GM19397 (cell line): ENCODE measurements at regions not wholly inside any gene's neighbourhood (a gene's known extent, or its start where the extent isn't known, plus 50 kb on each side); places are given as distances from the start of the nearest gene placed in this dataset.
"Not testable (repeated sequence)": the region's sequence is repeated elsewhere in the genome, so short reads cannot be mapped to it uniquely, and the experiment has no call there.

Source experiments
- ATAC-seq: cut with Tn5 transposase; IDR thresholded peaks from one replicate; pipeline ENCODE4 v1.9.1; 2021; ENCODE audit warnings: mild to moderate bottlenecking, moderate library complexity; ENCODE audit not compliant: unreplicated experiment

GRCh38 chr5:103385722-103386121 lies 127.2 kb downstream of the MACIR start:
- no peak for ATAC-seq

GRCh38 chr5:103377638-103378037 lies 119.1 kb downstream of the MACIR start:
- ATAC-seq, result not testable (repeated sequence)

DNA sequence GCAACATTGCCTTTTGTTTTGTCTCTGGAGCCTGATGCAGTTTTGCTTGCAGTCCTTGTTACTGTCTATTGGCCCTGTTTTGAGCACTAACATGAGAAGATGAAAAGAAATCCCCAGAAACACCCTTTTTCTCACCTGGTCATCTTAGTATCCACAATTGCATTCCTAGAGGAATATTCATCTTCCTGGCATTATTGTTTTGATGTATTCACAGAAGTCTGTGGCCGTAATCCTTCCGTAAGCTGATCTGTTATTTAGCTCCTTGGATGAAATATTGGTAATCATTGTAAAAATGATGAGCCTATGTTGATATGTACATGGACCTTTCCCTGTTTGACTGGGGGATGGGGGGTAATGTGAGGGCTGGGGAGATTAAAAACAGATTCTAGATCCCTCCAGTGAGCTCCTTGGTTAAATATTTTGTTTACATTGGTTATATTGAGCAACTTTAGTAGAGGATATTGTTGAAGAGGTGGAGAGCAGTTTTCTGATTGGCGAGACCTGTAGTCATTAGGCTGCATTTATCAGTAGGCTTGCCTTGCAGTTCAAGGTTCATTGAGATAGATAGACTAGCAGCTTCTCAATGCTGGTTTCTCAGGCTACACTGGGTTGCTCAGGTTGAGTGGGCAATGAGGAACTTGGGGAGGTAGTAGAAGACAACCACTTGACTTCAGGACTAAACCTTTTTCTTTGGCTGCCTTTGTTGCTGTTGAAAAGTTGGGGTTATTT lies 117.5 kb downstream of the MACIR start:
- ATAC-seq, result no peak

- no peak for ATAC-seq
Observed at GRCh38 chr5:103375350-103375749, 116.8 kb downstream of the MACIR start.

DNA sequence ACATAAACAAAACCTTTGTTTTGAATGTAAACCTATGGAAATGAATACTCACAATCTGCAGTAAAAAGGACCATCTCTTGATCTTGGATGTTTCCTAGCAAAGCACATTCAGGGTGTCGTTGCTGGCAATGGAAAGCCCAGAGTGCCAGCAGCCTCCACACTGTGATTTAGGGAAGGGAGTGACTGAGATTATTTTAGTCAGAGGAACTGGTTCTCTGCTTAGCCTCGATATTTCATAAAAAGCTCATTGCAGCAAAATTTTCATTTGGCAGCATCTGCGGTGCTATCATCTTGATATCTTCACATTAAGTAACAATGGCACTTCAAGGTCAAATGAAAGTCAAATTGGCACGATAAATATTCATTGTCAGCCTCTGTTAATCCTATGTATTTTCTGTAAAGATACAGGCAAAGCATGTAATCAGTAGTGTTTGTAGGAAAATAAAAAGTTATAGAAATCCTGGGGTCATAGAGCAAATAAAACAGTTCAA lies 116.0 kb downstream of the MACIR start:
- no peak for ATAC-seq

- ATAC-seq, result no peak
Observed at GRCh38 chr5:103373597-103374472, 115.3 kb downstream of the MACIR start.

DNA sequence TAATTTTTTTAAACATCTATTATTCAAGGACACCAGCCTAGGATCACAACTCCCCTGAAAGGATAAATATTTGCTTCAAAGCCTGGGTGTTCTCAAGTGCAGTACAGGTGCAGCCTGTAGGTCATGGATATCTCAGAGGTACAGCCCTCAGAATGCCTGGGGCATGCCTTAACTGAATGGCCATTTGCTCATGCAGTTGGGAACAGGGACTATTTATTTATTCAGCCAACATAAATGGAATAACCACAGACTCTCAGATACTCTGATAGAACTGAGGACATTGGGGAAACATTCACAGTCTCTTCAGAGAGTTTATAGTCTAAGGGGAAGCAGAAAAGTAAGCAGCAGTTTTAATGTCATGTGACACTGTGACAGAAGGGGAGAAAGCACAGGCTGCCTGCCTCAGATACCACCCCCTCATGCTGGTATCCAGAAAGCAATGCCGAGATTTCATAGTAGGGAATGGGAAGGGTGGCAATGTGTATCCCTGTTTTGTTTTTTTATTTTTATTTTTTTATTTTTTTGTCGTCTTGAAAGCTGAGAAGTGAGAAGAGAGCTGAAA lies 112.6 kb downstream of the MACIR start:
- no peak for ATAC-seq

DNA sequence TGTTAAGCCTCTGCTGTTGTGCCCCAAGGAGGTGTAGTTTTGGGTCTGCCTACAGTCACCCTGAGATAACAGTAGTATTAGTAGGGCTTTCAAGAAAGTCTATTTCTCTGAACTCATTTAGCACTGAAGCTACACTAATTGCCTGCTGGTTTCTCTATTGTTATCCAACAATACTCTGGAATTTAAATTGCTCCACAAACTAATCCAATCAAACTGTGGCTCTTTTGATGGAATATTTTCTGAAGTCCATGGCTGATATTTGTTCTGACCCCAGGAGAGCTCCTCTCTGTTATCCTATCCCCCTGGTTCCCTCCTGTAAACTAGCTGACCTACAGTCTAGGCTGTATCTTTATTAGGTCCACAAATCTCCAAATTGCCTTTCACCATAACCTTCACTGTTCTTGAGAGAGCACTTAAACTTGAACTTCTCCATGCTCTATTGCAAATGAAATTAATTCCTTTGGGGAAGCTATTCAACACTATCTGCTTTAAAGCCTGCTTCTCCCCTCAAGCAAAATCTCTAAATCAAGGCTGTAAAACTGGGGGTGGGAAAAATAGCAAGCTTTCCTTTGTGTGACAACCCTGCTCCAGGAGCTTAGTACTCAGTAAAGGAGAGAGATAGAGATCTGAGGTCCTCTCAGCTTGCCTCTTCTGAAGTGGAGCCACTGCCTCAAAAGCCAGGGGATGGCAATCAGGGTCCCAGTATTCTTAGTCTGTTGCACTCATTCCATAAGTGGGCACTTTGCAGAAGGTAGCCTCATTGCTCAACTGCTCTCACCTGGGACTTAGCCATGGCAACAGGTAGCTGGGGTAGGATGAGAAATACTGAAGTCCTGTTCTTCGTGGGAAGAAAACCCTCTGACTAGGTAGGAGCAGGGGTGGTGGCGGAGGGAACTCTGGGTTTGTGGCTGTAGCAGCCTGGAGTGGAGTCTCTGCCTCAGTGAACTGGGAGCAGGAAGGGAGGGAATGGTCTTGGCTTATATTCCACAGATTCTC lies 110.9 kb downstream of the MACIR start:
- no peak for ATAC-seq

- ATAC-seq, result no peak
Observed at GRCh38 chr5:103367702-103368101, 109.1 kb downstream of the MACIR start.

DNA sequence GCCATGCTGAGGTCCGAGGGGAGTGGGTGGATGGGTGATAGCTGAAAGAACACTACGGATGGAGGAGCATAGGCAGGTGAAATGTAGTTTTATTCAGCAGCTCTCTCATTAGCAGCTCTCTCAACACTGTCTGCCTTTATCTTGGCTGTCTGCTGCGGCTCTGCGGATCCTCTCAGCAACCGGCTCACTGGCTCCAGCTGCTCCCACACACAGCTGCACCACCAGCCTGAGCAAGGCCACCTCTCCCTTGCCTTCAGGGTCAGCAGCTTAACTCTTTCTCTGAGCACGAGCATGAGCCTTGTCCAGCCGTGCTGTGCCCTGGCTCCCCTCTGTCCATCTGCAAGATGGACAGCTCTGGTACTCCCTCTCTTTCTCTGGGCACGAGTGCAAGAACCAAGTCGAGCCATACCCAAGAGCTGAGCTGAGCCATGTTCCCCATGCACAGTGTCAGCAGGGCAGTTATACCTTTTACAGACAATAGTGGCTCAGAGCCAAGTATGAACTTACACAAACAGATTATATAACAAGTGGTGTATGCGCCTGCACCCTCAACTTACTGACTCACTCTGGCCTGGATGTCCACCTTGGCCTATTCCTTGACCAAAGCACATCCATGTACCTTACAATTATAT lies 108.5 kb downstream of the MACIR start:
- no peak for ATAC-seq

DNA sequence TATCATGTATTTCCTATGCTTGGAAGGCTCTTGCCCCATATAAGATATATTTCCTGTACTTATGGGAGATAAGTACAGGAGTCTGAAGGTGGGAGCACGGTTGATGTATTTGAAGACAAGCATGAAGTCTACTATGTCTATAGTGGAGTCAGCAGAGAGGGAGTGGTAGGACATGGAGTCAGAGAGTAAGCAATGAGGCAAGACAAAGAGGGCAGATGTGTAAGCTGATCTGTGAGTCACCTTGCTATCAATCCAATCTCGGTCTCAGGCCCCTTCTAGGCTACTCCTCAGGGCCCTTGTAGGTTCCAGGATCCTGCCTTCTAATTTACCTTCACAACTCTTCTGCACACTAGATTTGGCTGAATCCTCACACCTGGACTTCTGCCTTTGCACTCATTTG lies 105.5 kb downstream of the MACIR start:
- no peak for ATAC-seq

DNA sequence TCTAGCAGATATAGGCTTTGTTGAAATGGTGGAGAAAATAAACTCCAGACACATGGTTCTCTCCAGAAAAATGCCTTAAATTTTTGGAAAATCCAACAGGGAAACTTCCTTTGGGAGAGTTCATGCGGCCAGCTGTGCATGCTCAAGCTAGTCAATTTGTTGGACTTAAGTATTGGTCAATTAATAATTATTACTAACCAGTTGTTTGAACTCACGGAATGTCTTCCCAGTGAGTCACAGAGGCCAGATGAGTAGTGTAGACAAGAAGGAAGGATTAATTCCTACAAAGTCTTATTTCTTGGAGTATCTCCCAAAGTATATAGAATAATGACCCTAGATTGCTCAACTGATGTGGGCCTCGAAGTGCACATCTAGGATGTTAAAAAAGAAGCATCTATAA lies 103.6 kb downstream of the MACIR start:
- no peak for ATAC-seq

DNA sequence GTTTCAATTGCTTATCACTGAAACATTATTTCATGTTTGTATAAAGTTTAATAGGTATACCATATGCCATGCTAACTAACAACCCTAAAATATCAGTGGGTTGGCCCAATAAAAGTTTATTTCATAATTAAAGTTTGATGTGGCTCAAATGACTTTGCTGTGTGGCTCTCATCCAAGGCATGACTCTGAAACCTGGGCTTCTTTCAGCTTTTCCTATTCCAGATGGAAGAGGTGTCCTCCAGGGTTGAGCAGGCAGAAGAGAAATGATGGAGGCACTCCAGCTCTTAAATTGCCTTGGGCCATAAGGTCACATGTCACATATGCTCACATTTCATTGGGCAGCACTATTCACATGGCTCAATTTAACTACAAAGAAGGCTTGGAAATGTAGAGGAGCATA lies 101.9 kb downstream of the MACIR start:
- no peak for ATAC-seq

- no peak for ATAC-seq
Observed at GRCh38 chr5:103358305-103358995, 99.9 kb downstream of the MACIR start.

DNA sequence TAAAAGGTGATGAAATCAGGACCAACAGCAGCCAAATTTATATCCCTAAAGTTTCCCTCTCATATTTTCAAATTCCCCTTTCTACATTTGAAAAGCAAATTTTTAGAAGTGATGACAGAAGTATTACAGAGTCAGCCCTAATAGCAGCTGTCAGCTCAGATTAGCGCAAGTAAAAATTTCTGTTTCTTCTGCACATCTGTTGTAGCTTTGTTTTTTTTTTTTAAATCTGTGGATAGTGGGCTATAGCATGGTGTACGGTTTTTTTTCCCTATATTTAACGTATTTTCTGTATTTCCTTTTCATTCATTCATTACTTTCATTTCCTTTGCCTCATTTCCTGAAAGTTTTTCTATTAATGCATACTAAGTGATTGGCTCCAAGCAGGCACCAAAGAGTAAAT lies 99.1 kb downstream of the MACIR start:
- ATAC-seq, result no peak

DNA sequence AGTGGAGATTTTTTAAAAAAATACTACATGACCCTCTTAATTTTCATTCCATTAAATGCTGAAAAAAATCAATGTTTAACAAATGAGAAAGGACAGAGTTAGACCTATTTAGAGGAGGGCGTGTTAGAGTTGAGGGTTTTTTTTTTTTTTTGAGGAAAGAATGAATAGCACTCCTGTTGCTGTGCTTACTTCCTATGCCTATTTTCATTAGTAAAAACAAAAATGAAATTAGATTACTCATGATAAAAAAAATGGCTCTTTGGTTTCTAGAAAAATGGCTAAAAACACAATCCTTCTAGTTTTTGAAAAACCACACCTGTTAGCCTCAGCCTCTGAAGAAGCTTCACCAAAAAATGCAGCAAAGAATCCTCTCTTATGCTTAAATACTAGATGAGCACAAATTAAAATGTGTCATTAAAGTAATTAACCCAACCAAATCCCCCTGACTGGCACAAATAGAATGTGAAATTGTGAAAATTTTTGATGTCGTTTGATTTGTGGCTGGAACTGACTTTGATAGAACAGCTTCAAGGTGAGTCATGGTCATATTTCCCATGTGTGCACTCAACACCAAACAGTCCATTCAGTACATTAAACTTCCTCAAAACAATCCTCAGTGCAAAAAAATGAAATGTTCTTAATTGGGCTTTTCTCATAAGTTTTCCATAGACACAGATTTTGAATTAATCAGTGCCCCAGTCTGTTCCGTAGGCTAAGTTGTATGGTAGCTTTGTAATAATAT lies 98.0 kb downstream of the MACIR start:
- no peak for ATAC-seq

DNA sequence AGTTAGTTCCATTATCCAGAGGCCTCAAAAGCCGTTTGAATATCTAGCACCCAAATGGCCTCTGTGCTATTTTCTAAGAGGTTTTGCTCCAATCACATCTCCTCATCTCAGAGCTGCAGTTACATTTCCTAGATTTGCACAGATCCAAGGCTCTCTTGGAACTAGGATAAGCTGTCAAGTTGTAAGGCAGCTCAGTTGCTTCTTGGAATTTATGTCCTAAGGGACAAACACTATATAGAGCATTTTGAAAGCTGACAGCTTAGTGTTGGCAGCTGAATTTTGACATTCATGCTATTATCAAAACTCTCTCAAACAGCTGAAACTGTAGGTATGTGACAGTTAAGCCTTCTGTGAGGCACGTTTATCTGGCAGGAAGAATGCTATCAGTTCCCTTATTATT lies 97.0 kb downstream of the MACIR start:
- ATAC-seq, result no peak

DNA sequence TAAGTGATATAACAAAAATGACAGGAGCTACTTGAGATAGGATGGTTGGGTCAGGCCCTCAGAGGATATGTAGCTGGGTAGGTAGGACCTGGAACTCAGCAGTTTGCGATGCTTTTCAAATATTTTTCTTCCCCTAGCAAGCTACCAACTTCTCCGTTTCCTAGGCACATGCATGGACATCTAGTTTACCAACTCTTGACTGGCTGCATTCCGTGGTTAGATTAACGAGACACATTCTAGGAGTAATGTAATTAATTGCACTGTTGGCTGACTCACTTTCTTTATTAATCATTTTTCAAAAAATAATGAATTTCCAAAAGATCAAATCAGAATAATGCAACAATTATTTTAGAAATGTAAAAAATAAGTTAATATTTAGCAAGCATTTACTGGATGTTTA lies 95.9 kb downstream of the MACIR start:
- ATAC-seq, result no peak

GRCh38 chr5:103353581-103353980 lies 95.0 kb downstream of the MACIR start:
- no peak for ATAC-seq
